HEK293 (cell line): ENCODE measurements at regions not wholly inside any gene's neighbourhood (a gene's known extent, or its start where the extent isn't known, plus 50 kb on each side); places are given as distances from the start of the nearest gene placed in this dataset.

Experiments used
- ZBTB7A ChIP-seq: fragments of 450-650 bp; formaldehyde crosslinking; IDR thresholded peaks from 2 replicates; pipeline ENCODE4 v1.5.1; 2016; ENCODE audit warnings: low read depth, missing biosample characterization, missing genetic modification characterization
- ZNF114 ChIP-seq: fragments of 450-650 bp; formaldehyde crosslinking; IDR thresholded peaks from 2 replicates; pipeline ENCODE4 v1.5.0; 2017; ENCODE audit warnings: missing biosample characterization, missing genetic modification characterization
- TF ChIP-seq, protein P1 (sequence below): fragments of 450-650 bp; formaldehyde crosslinking; IDR thresholded peaks from 2 replicates; pipeline ENCODE4 v1.5.1; 2016; ENCODE audit warnings: missing biosample characterization, missing genetic modification characterization
- TF ChIP-seq, protein P2 (sequence below): fragments of 450-650 bp; formaldehyde crosslinking; IDR thresholded peaks from 2 replicates; pipeline ENCODE4 v1.5.1; 2016; ENCODE audit warnings: missing biosample characterization, missing genetic modification characterization

DNA sequence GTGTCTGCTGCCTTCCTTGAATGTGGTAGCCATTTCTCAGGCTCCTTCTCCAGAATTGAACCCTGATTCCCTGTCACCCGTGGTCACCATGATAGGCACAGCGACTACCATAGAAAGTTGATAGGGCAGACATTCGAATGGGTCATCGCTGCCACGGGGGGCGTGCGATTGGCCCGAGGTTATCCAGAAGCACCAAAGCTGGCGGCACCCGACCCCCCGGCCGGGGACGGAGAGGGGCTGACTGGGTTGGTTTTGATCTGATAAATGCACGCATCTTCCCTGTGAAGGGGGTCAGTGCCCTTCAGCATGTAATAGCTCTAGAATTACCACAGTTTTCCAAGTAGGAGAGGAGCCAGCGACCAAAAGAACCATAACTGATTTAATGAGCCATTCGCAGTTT, 94.0 kb upstream of the ANKRD30BL start:
- TF ChIP-seq, protein P1, sequence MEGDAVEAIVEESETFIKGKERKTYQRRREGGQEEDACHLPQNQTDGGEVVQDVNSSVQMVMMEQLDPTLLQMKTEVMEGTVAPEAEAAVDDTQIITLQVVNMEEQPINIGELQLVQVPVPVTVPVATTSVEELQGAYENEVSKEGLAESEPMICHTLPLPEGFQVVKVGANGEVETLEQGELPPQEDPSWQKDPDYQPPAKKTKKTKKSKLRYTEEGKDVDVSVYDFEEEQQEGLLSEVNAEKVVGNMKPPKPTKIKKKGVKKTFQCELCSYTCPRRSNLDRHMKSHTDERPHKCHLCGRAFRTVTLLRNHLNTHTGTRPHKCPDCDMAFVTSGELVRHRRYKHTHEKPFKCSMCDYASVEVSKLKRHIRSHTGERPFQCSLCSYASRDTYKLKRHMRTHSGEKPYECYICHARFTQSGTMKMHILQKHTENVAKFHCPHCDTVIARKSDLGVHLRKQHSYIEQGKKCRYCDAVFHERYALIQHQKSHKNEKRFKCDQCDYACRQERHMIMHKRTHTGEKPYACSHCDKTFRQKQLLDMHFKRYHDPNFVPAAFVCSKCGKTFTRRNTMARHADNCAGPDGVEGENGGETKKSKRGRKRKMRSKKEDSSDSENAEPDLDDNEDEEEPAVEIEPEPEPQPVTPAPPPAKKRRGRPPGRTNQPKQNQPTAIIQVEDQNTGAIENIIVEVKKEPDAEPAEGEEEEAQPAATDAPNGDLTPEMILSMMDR (tag by site-specific recombination): no peak
- TF ChIP-seq ZNF114 (no peak), ZBTB7A (tag by site-specific recombination) (no peak)
- TF ChIP-seq, protein P2, sequence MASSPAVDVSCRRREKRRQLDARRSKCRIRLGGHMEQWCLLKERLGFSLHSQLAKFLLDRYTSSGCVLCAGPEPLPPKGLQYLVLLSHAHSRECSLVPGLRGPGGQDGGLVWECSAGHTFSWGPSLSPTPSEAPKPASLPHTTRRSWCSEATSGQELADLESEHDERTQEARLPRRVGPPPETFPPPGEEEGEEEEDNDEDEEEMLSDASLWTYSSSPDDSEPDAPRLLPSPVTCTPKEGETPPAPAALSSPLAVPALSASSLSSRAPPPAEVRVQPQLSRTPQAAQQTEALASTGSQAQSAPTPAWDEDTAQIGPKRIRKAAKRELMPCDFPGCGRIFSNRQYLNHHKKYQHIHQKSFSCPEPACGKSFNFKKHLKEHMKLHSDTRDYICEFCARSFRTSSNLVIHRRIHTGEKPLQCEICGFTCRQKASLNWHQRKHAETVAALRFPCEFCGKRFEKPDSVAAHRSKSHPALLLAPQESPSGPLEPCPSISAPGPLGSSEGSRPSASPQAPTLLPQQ (tag by site-specific recombination): no peak
